Tibial nerve (tissue), 4 donors: ENCODE measurements at regions not wholly inside any gene's neighbourhood (a gene's known extent, or its start where the extent isn't known, plus 50 kb on each side); places are given as distances from the start of the nearest gene placed in this dataset.

ENCODE experiments used
- DNase-seq, 2 donors: peaks; one replicate each; pipeline ENCODE4 v3.0.0-alpha.2; 2019; ENCODE audit warnings: low spot score in 2 of 2
- H3K27ac ChIP-seq, 4 donors: fragments of 200-600 bp; sonication (generic) in 3 of 4; one replicate each; pipeline ENCODE4 v1.5.1; 2017 to 2019; ENCODE audit warnings: mild to moderate bottlenecking in 1 of 4
- H3K27me3 ChIP-seq, 2 donors: fragments of 200-600 bp; sonication (generic) in 1 of 2; one replicate each; pipeline versions ENCODE4 v1.5.1 to v1.6.0; 2017 to 2019
- H3K36me3 ChIP-seq, 3 donors: fragments of 200-600 bp; sonication (generic); one replicate each; pipeline ENCODE4 v1.5.1; 2018 to 2019
- H3K4me1 ChIP-seq, 4 donors: fragments of 200-600 bp; sonication (generic) in 3 of 4; one replicate each; pipeline ENCODE4 v1.5.1; 2017 to 2019
- H3K4me3 ChIP-seq, 4 donors: fragments of 200-600 bp; sonication (generic) in 3 of 4; one replicate each; pipeline ENCODE4 v1.5.1; 2017 to 2019; ENCODE audit warnings: mild to moderate bottlenecking in 1 of 4, moderate library complexity in 1 of 4
- H3K9me3 ChIP-seq, 4 donors: fragments of 200-600 bp; sonication (generic) in 3 of 4; one replicate each; pipeline ENCODE4 v1.5.1; 2017 to 2019
- EP300 ChIP-seq, 2 donors: sonication (generic); formaldehyde crosslinking; IDR thresholded peaks; one replicate each; pipeline ENCODE4 v1.6.1; 2017; ENCODE audit warnings: antibody characterized with exemption in 2 of 2, mild to moderate bottlenecking in 1 of 2
- POLR2A ChIP-seq, 2 donors: fragments of 450-650 bp; IDR thresholded peaks; one replicate each; pipeline ENCODE4 v1.6.1; 2017; ENCODE audit warnings: antibody characterized with exemption in 2 of 2, mild to moderate bottlenecking in 2 of 2, moderate library complexity in 2 of 2
- whole genome bisulfite sequencing, 2 donors: methylation state at CpG; one replicate each; pipeline ENCODE4 v1.1.5; 2018; 5-methylcytosine and 5-hydroxymethylcytosine counted together
- TF ChIP-seq, protein P1 (sequence below), 5 experiments: fragments of 200-600 bp in 3 of 5; fragments of 450-650 bp in 2 of 5; sonication (generic) in 3 of 5; IDR thresholded peaks; one replicate each; pipeline ENCODE4 v1.5.1; 2016 to 2019; ENCODE audit warnings: antibody characterized with exemption in 5 of 5, mild to moderate bottlenecking in 3 of 5, moderate library complexity in 2 of 5

DNA sequence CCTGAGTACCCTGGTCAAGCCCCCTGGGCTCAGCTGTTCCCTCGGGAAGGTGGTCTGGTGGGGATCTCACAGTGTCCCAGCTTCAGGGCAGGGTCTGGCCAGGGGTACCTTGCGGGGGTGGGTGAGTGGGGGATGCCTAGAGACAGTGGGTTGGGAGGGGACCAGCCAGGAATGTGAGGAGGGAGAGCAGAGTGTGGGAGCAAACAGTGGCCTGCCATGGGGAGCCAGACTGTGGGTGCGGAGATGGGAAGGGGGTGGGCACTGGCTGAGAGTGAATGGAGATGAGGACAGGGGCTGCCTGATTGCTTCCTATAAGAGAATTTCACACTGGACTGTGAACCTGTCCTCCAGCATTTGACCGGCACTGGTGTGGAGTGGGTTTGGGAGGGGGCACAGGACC, 95.1 kb downstream of the VEGFA start:
- Histone ChIP-seq H3K27ac (no peak overlapping the region), H3K27me3 (peaks cover 0 to 11% of the 10 kb centered on the region in 2 donors), H3K36me3 (no peaks in the 10 kb centered on the region), H3K4me3 (no peak overlapping the region), H3K9me3 (no peaks in the 10 kb centered on the region), H3K4me1 (no peaks in the 10 kb centered on the region)
- 74 to 90% methylated on average over 4 of the region's 4 CpGs for WGBS, 2 donors
- no peak for DNase-seq
- TF ChIP-seq EP300 (IDR thresholded peaks at IDR 0.05) (no peak), POLR2A (IDR thresholded peaks at IDR 0.05) (no peak)

DNA sequence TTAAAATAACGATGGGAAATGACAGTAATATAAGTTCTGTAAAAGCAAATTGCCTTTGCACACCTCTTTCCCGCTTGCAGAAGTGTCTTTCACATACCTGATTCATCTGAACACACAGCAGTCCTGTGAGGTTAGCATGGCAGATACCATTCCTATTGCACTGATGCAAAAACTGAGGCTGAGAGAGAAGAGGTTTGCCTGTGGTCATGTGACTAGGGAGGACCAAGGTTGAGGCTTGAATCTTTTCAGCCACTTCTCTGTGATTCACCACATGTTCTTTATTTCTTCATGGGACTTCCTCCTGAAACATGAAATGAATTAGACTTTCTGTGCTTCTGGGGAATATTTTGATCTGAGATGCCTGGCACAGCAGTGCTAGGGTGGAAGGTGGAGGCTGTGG, 92.9 kb downstream of the VEGFA start:
- no peaks in the 10 kb centered on the region for H3K9me3 ChIP-seq
- no peak overlapping the region for H3K4me3 ChIP-seq
- peaks cover 0 to 11% of the 10 kb centered on the region in 2 donors for H3K27me3 ChIP-seq
- WGBS, 2 donors: 82 to 93% methylated on average over 2 of the region's 2 CpGs
- H3K27ac ChIP-seq: no peak overlapping the region
- TF ChIP-seq POLR2A (IDR thresholded peaks at IDR 0.05) (no peak), EP300 (IDR thresholded peaks at IDR 0.05) (no peak)
- TF ChIP-seq, protein P1, sequence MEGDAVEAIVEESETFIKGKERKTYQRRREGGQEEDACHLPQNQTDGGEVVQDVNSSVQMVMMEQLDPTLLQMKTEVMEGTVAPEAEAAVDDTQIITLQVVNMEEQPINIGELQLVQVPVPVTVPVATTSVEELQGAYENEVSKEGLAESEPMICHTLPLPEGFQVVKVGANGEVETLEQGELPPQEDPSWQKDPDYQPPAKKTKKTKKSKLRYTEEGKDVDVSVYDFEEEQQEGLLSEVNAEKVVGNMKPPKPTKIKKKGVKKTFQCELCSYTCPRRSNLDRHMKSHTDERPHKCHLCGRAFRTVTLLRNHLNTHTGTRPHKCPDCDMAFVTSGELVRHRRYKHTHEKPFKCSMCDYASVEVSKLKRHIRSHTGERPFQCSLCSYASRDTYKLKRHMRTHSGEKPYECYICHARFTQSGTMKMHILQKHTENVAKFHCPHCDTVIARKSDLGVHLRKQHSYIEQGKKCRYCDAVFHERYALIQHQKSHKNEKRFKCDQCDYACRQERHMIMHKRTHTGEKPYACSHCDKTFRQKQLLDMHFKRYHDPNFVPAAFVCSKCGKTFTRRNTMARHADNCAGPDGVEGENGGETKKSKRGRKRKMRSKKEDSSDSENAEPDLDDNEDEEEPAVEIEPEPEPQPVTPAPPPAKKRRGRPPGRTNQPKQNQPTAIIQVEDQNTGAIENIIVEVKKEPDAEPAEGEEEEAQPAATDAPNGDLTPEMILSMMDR (IDR thresholded peaks at IDR 0.05): no peak
- H3K4me1 ChIP-seq: no peaks in the 10 kb centered on the region
- H3K36me3 ChIP-seq: no peaks in the 10 kb centered on the region
- no peak for DNase-seq

DNA sequence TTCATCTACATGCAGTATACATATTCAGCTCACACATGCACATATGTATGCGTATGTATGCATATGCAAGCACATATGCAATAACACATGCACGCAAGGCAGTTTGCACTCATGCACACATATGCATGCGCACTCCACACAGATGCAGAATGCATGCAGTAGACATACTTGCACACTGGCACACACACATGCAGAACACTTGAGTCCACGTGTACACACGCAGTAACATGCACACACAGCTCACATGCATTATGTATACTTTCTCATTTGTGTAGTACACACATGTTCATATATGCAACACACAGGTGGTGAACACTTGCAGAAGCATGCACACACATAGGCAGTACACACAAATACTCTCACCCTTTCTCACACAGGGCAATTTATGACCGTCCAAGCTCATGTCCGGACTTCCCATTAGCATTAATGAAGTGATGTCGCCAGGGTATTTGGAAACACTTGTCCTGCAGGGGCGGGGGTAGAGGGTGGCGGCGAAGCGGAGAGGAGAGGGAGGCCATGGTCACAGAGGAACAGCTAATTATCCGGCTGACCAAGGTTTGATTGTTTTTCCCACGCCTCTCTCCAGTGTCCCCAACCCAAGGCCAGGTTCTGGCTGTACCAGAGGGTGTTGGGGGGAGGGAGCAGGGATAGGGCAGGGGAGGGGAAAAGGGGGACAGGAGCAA, 91.3 kb downstream of the VEGFA start:
- Histone ChIP-seq H3K27me3 (peaks cover 0 to 11% of the 10 kb centered on the region in 2 donors), H3K9me3 (no peaks in the 10 kb centered on the region), H3K4me1 (no peaks in the 10 kb centered on the region), H3K4me3 (no peak overlapping the region), H3K36me3 (no peaks in the 10 kb centered on the region), H3K27ac (no peak overlapping the region)
- WGBS, 2 donors: 73 to 75% methylated on average over 14 of the region's 14 CpGs
- TF ChIP-seq POLR2A (IDR thresholded peaks at IDR 0.05): no peak
- TF ChIP-seq, protein P1 (IDR thresholded peaks at IDR 0.05): no peak
- TF ChIP-seq EP300 (IDR thresholded peaks at IDR 0.05): no peak
- no peak for DNase-seq

DNA sequence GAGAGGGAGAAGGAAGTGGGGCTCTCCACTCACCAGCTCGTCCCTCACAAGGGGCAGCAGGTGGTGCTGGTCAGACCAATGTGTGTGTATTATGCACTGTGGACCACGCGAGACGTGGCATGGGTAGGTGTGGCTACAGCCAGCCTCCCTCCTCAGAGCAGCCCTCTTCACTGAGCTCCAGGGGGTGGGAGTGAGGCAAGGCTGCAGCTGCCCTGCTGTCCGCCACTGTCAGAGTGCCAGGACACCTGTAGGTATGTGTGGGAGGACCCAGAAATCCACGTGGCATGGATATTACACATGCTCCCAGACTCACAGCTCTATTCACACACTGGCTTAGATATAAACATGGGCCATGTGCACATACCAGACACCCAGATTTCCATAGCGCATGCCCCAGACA, 90.3 kb downstream of the VEGFA start:
- TF ChIP-seq EP300 (IDR thresholded peaks at IDR 0.05): no peak
- TF ChIP-seq, protein P1 (IDR thresholded peaks at IDR 0.05): no peak
- TF ChIP-seq POLR2A (IDR thresholded peaks at IDR 0.05): no peak
- Histone ChIP-seq H3K4me1 (no peaks in the 10 kb centered on the region), H3K36me3 (no peaks in the 10 kb centered on the region), H3K27ac (no peak overlapping the region), H3K27me3 (peaks cover 0 to 11% of the 10 kb centered on the region in 2 donors), H3K4me3 (no peak overlapping the region), H3K9me3 (no peaks in the 10 kb centered on the region)
- DNase-seq: no peak
- WGBS, 2 donors: 60 to 65% methylated on average over 7 of the region's 7 CpGs

DNA sequence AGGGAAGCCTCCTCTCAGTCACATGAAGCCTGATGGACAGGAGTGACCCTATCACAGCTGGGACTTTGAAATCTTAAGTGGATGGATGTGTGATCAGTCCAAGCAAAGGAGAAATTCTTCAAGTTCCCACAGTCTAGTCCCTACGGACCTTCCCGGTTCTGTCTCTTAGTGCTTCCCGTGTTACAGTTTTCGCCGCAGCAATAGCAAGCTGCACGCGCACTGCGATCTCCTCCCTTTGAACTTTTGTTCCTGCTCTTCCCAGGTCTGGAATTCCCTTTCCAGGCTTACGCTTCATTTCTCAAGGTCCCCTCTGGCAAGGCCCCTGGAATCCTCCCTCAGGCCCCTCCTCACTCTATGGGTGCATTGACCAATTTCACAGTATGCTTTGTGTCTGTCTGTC, 89.2 kb downstream of the VEGFA start:
- no peak for DNase-seq
- no peaks in the 10 kb centered on the region for H3K4me1 ChIP-seq

More for the DNA sequence above, 89.2 kb downstream of the VEGFA start:
- Histone ChIP-seq H3K4me3 (no peak overlapping the region), H3K36me3 (no peaks in the 10 kb centered on the region), H3K27me3 (peaks cover 0 to 5% of the 10 kb centered on the region in 2 donors), H3K9me3 (no peaks in the 10 kb centered on the region), H3K27ac (no peak overlapping the region)
- 79 to 85% methylated on average over 9 of the region's 9 CpGs for WGBS, 2 donors
- TF ChIP-seq, protein P1 (IDR thresholded peaks at IDR 0.05): no peak
- TF ChIP-seq EP300 (IDR thresholded peaks at IDR 0.05) (no peak), POLR2A (IDR thresholded peaks at IDR 0.05) (no peak)
